HG03045 (cell line): ENCODE measurements at regions not wholly inside any gene's neighbourhood (a gene's known extent, or its start where the extent isn't known, plus 50 kb on each side); places are given as distances from the start of the nearest gene placed in this dataset.
"Not testable (repeated sequence)": the region's sequence is repeated elsewhere in the genome, so short reads cannot be mapped to it uniquely, and the experiment has no call there.

Experiments used
- ATAC-seq: cut with Tn5 transposase; IDR thresholded peaks from one replicate; pipeline ENCODE4 v1.9.1; 2021; ENCODE audit warnings: mild to moderate bottlenecking, moderate library complexity; ENCODE audit not compliant: unreplicated experiment

GRCh38 chr6:135129136-135129856 is 51.8 kb upstream of the MYB start:
- ATAC-seq, result peak; percentile 52

DNA sequence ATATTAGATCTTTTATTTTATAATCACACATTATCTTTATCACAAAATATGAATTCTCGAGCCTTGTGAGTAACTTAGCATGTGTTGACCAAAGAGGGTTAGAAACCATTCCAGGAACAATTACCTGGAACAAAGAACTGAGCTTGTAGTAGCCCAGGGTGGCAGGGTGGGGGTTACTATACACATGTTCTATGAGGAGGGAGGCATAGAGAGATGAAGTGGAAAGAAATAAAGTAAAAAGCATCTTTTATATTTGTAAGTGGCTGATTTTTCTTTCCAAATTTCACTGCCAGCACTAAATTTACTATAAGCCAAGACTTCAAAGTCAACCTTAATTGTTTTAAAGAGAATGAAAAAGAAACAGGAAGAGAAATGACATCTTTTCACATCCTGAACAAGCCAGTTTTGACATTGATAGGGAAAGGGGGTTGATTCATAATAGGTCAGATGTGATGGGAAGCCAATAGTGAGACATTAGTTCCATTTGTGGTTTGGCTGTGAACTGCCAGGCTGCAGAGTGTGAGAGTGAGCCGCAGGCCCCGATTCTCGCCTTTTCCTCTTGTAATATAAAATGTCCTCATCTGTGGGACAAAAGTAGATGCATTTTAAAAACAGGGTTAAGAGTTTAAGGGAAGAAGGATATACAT is 52.7 kb upstream of the MYB start:
- peak; percentile 81 for ATAC-seq

DNA sequence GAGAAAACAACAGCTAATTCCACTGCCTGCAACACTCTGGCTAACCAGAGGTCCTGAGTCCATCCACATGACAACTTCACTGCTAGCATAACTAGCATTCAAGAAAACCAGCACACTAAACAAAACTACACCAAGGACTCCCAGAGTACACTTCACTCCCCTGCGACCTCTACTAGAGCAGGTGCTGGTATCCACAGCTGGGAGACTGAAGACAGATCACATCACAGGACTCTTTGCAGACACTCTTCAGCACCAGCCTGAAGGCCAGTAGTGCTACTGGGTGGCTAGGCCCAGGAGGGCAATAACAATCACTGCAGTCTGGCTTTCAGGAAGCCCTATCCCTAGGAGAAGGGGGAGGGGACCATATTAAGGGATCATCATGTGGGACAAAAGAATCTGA is 54.4 kb upstream of the MYB start:
- no peak for ATAC-seq

- ATAC-seq, result no peak
Measured at GRCh38 chr6:135126034-135126433, 55.1 kb upstream of the MYB start.

- ATAC-seq, result no peak
Measured at GRCh38 chr6:135121434-135121833, 59.7 kb upstream of the MYB start.

GRCh38 chr6:135118134-135118730 is 62.9 kb upstream of the MYB start:
- ATAC-seq, result no peak

- ATAC-seq, result no peak
Measured at GRCh38 chr6:135117413-135117968, 62.9 kb upstream of the HBS1L start.

GRCh38 chr6:135116571-135116970 is 61.9 kb upstream of the HBS1L start:
- no peak for ATAC-seq

- no peak for ATAC-seq
Measured at GRCh38 chr6:135115834-135116233, 61.2 kb upstream of the HBS1L start.

DNA sequence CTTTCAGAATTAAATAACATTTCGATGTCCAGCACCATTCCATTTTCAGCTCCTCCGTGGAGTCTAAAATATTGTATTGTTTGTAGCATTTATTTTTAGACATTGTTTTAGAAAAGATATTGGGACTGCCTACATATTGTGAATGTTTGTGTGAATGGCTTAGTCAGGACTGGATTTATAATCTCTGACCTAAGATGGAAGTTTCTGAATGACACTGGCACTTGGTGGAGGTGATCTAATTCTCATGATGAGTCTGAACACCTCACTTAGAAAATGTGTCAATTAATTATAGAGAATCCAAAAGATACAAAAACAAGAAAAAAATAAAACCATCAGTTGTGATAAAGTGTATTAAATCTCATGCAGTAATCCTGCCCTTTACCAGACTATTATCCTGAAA is 60.8 kb upstream of the HBS1L start:
- ATAC-seq, result no peak

- ATAC-seq, result peak; percentile 74
Measured at GRCh38 chr6:135114355-135115145, 59.9 kb upstream of the HBS1L start.

- ATAC-seq, result no peak
Measured at GRCh38 chr6:135113860-135114259, 59.2 kb upstream of the HBS1L start.

DNA sequence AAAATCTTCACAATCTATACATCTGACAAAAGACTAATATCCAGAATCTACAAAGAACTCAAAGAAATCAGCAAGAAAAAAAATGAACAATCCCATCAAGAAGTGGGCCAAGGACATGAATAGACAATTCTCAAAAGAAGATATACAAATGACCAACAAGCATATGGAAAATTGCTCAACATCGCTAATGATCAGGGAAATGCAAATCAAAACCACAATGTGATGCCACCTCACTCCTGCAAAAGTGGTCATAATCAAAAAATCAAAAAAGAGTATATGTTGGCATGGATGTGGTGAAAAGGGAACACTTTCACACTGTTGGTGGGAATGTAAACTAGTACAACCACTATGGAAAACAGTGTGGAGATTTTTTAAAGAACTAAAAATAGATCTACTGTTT is 58.3 kb upstream of the HBS1L start:
- ATAC-seq, result not testable (repeated sequence)

DNA sequence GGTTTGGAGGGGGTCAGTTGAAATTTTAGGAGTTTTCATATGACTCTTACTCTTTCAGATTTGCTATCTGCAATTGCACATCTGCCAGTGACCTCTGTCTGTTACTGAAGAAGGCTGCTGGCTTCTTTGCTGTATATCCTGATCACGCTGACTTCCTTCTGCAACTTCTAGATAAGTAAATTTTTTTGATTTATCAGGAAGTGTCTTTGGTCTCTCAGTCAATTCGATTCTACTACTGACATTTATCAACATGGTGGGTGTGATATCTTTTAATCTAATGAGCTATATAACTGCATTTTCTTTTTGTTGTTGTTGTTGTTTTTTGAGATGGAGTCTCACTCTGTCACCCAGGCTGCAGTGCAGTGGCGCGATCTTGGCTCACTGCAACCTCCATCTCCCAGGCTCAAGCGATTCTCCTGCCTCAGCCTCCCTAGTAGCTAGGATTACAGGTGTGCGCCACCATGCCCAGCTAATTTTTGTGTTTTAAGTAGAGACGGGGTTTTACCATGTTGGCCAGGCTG is 55.7 kb upstream of the HBS1L start:
- not testable (repeated sequence) for ATAC-seq

- no peak for ATAC-seq
Measured at GRCh38 chr6:135109761-135110160, 55.1 kb upstream of the HBS1L start.

- no peak for ATAC-seq
Measured at GRCh38 chr6:135108692-135109091, 54.1 kb upstream of the HBS1L start.

- no peak for ATAC-seq
Measured at GRCh38 chr6:135106611-135107010, 52.0 kb upstream of the HBS1L start.

- no peak for ATAC-seq
Measured at GRCh38 chr6:135105710-135106109, 51.1 kb upstream of the HBS1L start.

DNA sequence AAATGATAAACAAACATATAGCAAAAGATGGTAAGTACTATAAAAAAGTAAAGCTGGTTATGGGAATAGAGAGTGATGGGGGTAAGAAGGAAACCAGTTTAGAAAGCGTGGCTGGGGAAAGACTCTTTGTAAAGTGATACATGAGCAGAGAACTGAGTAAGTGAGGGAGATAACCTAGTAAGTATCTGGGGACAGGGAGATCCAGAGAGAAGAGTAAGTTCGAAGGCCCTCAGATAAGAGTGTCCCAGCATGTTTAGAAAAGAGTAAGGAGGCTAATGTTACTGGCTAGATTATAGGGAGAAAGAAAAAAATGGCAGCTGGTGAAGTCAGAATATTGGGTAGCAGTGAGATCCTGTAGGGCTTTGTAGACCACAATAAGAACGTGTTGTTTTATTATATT is 50.7 kb upstream of the HBS1L start:
- ATAC-seq, result no peak
